ENCODE measurements at regions not wholly inside any gene's neighbourhood (a gene's known extent, or its start where the extent isn't known, plus 50 kb on each side); places are given as distances from the start of the nearest gene placed in this dataset.
"Not testable (repeated sequence)": the region's sequence is repeated elsewhere in the genome, so short reads cannot be mapped to it uniquely, and the experiment has no call there.

DNA sequence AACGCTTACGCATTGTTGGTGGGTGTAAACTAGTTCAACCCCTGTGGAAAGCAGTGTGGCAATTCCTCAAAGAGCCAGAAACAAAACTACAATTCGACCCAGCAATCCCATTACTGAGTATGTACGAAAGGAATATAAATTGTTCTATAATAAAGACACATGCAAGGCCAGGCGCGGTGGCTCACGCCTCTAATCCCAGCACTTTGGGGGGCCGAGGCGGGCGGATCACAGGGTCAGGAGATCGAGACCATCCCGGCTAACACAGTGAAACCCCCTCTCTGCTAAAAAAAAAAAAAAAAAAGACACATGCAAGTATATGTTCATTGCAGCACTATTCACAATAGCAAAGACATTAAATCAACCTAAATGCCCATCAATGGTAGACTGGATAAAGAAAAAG lies 217.6 kb upstream of the ISL1 start:
- TF ChIP-seq, protein P1, sequence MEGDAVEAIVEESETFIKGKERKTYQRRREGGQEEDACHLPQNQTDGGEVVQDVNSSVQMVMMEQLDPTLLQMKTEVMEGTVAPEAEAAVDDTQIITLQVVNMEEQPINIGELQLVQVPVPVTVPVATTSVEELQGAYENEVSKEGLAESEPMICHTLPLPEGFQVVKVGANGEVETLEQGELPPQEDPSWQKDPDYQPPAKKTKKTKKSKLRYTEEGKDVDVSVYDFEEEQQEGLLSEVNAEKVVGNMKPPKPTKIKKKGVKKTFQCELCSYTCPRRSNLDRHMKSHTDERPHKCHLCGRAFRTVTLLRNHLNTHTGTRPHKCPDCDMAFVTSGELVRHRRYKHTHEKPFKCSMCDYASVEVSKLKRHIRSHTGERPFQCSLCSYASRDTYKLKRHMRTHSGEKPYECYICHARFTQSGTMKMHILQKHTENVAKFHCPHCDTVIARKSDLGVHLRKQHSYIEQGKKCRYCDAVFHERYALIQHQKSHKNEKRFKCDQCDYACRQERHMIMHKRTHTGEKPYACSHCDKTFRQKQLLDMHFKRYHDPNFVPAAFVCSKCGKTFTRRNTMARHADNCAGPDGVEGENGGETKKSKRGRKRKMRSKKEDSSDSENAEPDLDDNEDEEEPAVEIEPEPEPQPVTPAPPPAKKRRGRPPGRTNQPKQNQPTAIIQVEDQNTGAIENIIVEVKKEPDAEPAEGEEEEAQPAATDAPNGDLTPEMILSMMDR (IDR thresholded peaks at IDR 0.05): not testable (repeated sequence)
- not testable (repeated sequence) for TF ChIP-seq EP300 (IDR thresholded peaks at IDR 0.05)

All from suprapubic skin (tissue), 3 donors.